ENCODE measurements at regions not wholly inside any gene's neighbourhood (a gene's known extent, or its start where the extent isn't known, plus 50 kb on each side); places are given as distances from the start of the nearest gene placed in this dataset.

- H3K4me3 ChIP-seq, result no peak overlapping the region
- ATAC-seq (ENCODE audit: insufficient number of reproducible peaks, low FRiP score, low read depth) (no peak), DNase-seq (ENCODE audit: low spot score) (no peak)
- TF ChIP-seq, protein P1, sequence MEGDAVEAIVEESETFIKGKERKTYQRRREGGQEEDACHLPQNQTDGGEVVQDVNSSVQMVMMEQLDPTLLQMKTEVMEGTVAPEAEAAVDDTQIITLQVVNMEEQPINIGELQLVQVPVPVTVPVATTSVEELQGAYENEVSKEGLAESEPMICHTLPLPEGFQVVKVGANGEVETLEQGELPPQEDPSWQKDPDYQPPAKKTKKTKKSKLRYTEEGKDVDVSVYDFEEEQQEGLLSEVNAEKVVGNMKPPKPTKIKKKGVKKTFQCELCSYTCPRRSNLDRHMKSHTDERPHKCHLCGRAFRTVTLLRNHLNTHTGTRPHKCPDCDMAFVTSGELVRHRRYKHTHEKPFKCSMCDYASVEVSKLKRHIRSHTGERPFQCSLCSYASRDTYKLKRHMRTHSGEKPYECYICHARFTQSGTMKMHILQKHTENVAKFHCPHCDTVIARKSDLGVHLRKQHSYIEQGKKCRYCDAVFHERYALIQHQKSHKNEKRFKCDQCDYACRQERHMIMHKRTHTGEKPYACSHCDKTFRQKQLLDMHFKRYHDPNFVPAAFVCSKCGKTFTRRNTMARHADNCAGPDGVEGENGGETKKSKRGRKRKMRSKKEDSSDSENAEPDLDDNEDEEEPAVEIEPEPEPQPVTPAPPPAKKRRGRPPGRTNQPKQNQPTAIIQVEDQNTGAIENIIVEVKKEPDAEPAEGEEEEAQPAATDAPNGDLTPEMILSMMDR (IDR thresholded peaks at IDR 0.05), result no peak
- H3K27me3 ChIP-seq (replicated peaks; ENCODE audit: insufficient read depth), result no peaks in the 10 kb centered on the region
- H3K27ac ChIP-seq, result no peak overlapping the region
- no peaks in the 10 kb centered on the region for H3K36me3 ChIP-seq
- no peaks in the 10 kb centered on the region for H3K9me3 ChIP-seq
- no peaks in the 10 kb centered on the region for H3K4me1 ChIP-seq (ENCODE audit: control insufficient read depth in 1 of 2, low read depth in 2 of 2)
These were observed 150.3 kb upstream of the MCTP2 start for GRCh38 chr15:94080989-94081605.

GRCh38 chr15:94080416-94080815 lies 150.9 kb upstream of the MCTP2 start:
- Histone ChIP-seq H3K9me3 (no peaks in the 10 kb centered on the region), H3K36me3 (no peaks in the 10 kb centered on the region), H3K4me1 (ENCODE audit: control insufficient read depth in 1 of 2, low read depth in 2 of 2) (no peaks in the 10 kb centered on the region), H3K4me3 (no peak overlapping the region), H3K27me3 (replicated peaks; ENCODE audit: insufficient read depth) (no peaks in the 10 kb centered on the region), H3K27ac (no peak overlapping the region)
- ATAC-seq (ENCODE audit: insufficient number of reproducible peaks, low FRiP score, low read depth) (no peak), DNase-seq (ENCODE audit: low spot score) (no peak)
- TF ChIP-seq, protein P1 (IDR thresholded peaks at IDR 0.05), result no peak

DNA sequence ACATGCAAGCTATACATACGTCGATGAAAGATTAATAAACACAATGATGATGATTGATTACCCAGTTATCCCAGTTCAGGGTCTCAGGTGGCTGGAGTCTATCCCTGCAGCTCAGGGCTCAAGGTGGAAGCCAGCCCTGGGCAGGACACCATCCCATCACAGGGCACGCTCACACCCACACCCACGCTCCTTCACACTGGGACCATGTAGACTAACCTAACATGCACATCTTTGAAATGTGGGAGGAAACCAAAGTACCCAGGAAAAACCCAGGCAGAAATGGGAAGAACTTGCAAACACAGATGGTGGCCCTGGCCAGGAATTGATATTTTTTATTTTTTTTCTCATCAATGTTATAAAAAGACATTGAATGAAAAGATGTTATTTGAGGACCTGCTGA lies 151.4 kb upstream of the MCTP2 start:
- Histone ChIP-seq H3K9me3 (no peaks in the 10 kb centered on the region), H3K4me3 (no peak overlapping the region), H3K27ac (no peak overlapping the region), H3K36me3 (no peaks in the 10 kb centered on the region), H3K27me3 (replicated peaks; ENCODE audit: insufficient read depth) (no peaks in the 10 kb centered on the region), H3K4me1 (ENCODE audit: control insufficient read depth in 1 of 2, low read depth in 2 of 2) (no peaks in the 10 kb centered on the region)
- TF ChIP-seq, protein P1 (IDR thresholded peaks at IDR 0.05), result no peak
- DNase-seq (ENCODE audit: low spot score) (no peak), ATAC-seq (ENCODE audit: insufficient number of reproducible peaks, low FRiP score, low read depth) (no peak)

- Histone ChIP-seq H3K4me3 (no peak overlapping the region), H3K4me1 (ENCODE audit: control insufficient read depth in 1 of 2, low read depth in 2 of 2) (no peaks in the 10 kb centered on the region), H3K27ac (no peak overlapping the region), H3K36me3 (no peaks in the 10 kb centered on the region), H3K9me3 (no peaks in the 10 kb centered on the region), H3K27me3 (replicated peaks; ENCODE audit: insufficient read depth) (no peaks in the 10 kb centered on the region)
- ATAC-seq (ENCODE audit: insufficient number of reproducible peaks, low FRiP score, low read depth) (no peak), DNase-seq (ENCODE audit: low spot score) (no peak)
- TF ChIP-seq, protein P1 (IDR thresholded peaks at IDR 0.05), result no peak
These were observed 151.9 kb upstream of the MCTP2 start for GRCh38 chr15:94079459-94079858.

GRCh38 chr15:94077938-94078337 lies 153.4 kb upstream of the MCTP2 start:
- no peaks in the 10 kb centered on the region for H3K4me1 ChIP-seq (ENCODE audit: control insufficient read depth in 1 of 2, low read depth in 2 of 2)
- TF ChIP-seq, protein P1 (IDR thresholded peaks at IDR 0.05), result no peak
- no peak overlapping the region for H3K27ac ChIP-seq
- no peak overlapping the region for H3K4me3 ChIP-seq
- DNase-seq (ENCODE audit: low spot score), result no peak
- H3K27me3 ChIP-seq (replicated peaks; ENCODE audit: insufficient read depth), result no peaks in the 10 kb centered on the region
- no peaks in the 10 kb centered on the region for H3K9me3 ChIP-seq
- no peaks in the 10 kb centered on the region for H3K36me3 ChIP-seq
- ATAC-seq (ENCODE audit: insufficient number of reproducible peaks, low FRiP score, low read depth), result no peak
